NCI-H460 (cell line): ENCODE measurements at regions not wholly inside any gene's neighbourhood (a gene's known extent, or its start where the extent isn't known, plus 50 kb on each side); places are given as distances from the start of the nearest gene placed in this dataset.

Source experiments
- DNase-seq: peaks from one replicate; pipeline ENCODE4 v3.0.0-alpha.2; 2016; ENCODE audit warnings: low read depth; ENCODE audit errors: extremely low read depth

DNA sequence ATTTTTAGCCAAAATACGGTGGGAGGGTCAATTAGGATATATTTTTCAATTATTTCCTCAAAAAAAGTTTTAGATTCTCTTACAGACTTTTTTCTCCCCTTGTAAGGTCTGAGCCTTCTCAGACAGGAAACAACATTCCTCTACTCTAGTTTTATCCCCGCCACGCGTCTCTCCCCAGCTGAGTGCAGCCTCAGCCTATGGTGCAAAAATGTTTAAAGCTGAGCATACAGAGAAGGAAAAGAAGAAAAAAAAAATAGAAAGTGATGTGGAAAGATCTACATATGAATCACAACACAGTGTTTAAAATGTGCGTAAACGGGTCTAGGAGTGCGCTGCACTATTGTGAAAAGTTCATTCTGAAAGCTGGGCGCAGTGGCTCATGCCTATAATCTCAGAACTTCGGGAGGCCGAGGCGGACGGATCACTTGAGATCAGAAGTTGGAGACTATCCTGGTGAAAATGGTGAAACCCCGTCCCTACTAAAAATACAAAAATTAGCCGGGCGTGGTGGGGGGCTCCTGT is 159.0 kb downstream of the TRIM27 start:
- no peak for DNase-seq

DNA sequence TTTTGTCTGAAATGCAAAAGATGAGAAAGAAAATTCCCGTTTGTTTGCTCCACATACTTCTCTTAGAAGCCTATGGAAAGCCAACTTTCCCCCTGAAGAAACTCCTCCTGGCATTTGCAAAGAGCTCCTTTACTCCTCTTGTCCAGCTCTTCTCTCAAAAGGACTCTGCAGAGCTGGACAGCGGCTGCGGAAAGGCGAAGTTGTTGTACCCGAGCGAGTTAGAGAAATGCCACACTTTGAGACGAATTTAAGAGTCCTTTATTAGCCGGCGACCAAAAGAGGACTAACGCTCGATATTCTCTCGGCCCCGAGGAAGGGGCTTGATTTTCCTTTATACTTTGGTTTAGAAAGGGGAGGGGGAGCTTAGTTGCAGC is 157.8 kb downstream of the TRIM27 start:
- no peak for DNase-seq

DNA sequence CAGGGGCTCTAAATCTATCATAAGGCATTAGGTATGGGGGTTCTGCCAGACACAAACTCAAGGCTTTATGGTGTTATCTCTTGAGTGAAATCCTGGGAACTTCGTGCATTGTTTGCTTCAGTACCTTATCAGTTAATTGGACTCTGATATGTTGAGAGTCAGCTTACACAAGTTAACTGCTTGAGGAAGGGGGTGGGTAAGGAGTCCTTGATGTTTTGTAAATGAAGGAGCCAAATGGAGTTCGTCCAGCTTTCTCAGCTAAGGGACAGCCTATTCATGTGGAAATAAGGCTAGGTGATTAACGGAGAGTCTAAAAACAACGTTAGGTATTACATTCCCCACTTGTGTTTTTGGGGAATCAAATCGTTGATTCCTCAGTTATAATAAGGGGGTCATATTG is 157.4 kb downstream of the TRIM27 start:
- DNase-seq = no peak

DNA sequence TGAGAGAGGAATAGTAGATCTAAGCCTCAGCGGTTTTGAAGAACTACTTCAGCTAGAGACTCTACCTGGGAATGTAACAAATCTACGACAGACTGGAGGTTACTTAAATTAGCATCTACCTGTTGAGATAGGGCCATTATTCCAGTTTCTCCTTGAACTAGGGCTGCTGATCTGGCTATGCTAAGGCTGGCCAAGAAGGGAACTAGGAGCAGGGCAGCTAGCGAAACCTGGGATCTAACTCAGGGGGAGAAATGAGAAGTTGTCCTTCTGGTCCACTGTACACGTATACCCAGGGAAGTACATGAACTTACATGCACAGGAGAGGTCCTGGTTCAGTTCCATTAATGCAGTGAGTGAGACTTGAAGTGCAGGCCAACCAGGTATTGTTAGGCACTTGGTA is 156.7 kb downstream of the TRIM27 start:
- no peak for DNase-seq

DNA sequence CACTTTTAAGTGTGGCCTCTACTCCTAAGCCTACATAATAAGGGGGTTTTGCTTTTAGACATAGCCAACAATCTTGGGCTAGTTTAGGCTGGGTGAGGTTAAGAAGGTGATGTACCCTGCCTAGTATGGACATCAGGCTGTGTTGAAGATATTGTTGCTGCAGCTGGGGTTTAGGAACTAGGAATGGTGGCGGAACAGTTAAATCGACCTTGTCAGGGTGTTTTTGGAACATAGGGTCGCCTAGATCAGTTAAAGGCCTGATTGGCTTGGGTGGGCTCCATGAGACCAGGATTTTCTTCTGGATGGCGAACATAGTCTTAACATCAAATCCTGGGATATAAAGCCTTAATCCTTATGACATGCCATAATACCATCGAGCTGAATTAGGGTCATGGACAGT is 156.1 kb downstream of the TRIM27 start:
- no peak for DNase-seq

DNA sequence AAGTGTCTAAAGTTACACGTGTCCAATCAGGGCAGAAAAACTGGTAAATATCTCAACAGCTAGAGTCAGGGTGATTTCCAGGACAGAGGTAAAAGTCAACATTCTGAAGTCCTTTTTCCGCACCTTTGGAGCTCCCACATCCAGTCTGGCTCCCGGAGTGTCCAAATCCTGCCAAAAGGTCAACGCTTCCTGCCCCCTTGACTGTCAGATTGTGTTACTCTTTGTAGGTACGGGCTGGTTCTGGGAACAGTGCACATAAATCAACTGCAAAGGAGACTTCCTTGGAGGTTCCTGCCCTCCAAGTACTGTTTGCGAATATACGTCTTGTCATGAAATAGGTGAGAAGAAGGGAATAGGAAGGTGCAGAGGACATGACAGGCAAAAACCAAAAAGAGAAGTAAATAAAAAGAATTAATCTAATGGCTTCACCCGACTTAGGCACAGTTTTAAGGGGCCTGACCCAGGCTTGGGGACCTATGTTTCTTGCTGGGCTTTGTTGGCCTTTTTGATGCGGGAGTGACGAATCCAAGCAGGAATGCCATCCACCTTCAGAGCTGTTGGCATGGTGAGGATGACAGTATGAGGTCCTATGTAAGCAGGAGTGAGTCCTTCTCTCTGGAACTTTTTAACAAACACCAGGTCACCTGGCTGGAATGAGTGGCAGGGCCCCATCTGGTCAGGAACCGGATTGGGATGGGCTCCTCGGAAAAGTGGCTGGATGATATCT is 155.4 kb downstream of the TRIM27 start:
- DNase-seq = no peak

DNA sequence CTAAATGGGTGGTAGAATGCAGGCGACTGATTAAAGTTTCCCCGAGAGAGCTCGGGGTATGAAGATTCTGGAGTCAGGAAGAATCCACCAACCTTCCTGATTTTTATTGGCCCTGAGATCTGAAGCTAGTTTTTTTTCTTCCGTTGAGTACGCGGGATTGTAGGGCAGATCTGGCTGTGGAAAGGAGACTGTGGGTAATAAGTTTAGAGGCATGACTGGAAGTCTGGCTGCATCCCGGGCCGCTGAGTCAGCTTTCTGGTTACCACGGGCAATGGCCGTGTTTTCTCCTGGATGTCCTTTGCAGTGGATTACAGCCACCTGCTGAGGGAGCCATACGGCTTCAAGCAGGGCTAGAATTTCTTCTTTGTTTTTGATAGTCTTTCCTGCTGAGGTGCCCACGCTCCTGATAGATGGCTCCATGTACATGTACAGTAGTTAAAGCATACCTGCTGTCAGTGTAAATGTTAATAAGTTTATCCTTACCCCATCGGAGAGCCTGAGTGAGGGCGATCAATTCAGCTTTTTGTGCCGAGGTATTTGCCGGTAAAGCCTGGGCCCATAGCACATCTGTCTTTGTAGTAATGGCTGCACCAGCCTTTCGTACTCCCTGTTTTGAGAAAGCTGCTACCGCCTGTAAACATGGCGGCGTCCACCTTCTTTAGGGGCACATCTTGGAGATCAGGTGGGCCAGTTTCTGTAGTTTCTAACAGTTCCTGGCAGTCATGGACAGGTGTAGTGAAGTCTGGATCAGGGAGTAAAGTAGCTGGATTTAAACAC is 154.0 kb downstream of the TRIM27 start:
- DNase-seq = no peak

DNA sequence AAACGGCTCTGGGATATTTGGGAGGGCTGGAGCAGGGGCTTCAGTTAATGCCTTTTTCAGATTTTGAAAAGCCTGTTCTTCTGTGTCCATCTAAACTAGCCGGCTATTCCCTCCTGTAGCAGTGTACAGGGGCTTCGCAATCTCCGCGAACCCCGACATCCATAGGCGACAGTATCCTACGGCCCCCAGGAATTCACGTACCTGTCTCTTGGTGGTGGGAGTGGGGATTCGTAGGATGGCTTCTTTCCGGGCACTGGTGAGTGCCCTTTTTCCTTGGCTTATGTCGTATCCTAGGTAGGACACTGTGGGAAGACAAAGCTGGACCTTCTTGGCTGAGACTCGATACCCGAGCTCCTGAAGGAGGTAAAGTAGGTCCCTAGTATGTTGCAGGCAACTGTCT is 153.1 kb downstream of the TRIM27 start:
- no peak for DNase-seq

DNA sequence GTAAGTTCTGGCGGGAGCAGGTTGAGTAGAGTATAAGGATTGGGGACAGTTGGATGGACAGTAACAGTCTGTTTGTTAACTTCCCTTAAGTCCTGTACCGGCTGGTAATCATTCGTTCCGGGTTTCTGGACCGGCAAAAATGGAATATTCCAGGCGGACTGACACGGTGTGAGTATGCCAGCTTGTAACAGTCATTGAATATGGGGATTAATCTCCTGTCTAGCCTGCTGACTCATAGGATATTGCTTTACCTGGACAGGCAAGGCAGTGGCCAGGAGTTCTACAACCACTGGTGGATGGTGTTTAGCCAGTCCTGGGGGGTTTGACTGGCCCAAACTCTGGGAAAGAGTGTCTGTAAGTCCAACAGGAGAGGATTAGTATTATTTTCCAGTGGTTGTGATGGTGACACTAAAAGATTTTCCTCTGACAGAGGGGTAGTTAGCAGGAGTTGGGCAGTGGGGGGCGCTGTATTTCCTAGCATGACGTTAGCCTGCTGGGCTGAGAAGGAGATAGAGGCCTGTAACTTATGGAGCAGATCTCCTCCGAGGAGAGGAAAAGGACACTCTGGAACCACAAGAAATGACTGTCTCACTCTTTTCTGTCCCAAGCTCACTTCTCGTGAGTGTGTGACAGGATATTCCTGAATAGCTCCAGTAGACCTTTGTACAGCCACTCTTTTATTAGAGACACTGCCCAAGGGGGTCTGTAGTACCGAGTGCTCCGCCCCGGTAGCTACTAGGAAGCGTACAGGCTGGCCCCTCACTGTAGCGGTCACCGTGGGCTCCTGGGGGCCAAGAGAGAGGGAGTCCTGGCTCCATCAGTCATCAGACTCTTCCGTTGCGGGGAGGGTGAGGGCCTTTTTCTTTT is 152.2 kb downstream of the TRIM27 start:
- no peak for DNase-seq

DNA sequence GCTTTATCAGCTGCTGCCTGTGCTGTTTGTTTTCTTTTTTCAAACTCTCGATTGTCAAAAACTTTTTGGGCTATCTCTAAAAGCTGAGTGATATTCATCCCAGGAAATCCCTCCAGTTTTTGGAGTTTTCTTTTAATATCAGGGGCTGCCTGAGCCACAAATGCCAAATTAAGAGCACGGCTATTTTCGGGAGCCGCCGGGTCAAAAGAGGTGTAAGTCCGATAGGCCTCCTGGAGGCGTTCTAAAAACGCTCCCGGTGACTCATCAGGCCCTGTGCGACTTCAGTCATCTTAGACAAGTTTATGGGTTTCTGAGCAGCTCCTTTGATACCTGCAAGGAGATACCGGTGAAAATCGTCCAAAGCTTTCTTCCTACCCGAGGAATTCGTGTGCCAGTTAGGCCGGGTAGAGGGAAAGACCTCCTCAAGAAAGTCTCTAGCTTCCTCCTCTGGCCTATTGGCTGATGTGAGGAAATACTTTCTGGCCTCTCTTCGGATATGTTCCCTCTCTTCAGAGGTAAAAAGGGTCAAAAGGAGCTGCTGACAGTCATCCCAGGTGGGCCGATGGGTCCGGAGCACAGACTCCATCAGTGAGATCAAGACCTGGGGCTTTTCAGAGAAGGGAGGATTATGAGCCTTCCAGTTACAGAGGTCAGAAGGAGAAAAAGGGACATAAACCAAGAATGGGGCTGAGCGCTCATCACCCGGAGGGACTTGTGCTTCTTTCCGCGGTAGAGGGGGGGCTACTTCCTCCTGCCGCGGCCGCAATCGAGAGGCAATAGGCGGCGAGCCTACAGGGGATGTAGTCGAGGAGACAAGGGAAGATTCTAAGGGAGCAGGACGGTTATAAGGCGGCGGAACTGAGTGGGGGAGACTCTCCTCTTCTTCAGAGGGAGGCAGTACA is 151.1 kb downstream of the TRIM27 start:
- DNase-seq = no peak

DNA sequence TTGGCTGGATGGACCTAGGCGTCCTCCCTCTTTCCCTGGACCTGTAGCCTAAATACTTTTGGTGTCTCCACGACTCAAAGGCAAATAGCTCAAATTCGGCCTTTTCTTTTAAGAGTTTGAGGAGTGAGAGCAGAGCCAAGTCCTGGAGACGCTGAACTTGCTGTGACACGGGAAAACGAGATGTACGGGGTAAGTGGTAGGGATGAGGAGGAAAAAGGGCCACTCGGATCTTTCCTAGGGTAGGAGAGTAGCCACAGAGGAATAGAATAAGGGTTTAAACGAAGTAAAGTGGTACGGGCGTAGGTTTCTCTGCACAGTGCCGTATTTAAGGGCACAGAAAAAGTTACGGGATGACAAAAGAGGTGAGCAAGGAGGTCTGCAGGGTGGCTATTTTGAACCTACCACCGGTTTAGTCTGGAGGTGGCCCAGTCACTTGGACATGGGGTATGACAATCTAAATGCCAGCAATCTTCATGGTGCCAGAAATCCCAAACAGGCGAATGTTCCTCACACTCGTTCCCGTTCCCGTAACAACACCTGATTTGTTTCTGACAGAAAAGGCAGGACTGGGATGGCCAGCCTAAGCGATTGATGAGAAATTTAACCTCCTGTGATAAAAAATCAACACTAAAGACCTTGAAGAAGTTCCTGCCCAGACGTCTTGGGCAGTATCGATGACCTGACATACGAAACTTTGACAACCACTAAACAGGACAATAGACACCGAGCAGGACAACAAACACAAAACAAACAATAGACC is 149.3 kb downstream of the TRIM27 start:
- no peak for DNase-seq

DNA sequence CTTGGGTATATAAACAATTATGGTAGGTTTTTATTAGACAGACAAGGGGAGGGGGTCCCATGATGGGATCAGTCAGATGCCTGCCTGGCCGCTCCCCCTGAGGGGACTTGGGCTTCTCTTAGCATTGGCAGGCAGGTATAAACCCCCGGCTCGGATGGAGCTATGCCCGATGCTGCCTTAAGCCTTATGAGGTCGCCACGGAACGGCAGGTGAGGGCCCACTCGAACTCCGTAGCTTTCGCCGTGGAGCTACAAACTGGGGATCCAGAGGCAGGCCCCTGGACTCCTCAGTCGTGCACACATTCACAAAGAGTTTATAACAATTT is 148.8 kb downstream of the TRIM27 start:
- DNase-seq = no peak

DNA sequence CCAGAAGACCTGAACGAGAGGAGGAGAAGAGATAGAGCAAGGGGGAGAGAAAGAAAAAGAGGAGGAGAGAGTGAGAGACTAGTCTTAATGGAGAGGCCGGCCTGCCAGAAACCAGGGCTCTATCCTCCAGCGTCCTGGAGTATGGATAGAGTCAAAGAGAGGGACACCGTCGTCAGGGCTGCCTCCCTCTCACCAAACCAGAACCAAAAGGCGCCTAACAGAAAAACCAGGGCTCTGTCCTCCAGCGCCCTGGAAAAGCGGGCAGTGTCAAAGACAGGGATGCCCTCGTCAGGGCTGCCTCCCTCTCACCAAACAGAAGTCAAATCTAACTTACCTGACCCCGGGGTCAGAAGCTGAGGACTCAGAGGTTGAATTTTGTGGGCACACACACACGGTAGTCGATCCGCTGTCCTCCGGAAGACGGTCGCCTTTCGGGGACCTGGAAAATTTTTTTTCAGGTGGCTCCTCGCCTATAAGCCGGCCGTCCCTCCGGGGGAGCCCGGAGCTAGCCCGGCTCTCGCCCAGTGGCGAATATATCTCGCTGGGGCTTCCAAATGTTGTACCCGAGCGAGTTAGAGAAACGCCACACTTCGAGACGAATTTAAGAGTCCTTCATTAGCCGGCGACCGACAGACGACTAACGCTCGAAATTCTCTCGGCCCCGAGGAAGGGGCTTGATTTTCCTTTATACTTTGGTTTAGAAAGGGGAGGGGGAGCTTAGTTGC is 148.2 kb downstream of the TRIM27 start:
- DNase-seq = no peak

DNA sequence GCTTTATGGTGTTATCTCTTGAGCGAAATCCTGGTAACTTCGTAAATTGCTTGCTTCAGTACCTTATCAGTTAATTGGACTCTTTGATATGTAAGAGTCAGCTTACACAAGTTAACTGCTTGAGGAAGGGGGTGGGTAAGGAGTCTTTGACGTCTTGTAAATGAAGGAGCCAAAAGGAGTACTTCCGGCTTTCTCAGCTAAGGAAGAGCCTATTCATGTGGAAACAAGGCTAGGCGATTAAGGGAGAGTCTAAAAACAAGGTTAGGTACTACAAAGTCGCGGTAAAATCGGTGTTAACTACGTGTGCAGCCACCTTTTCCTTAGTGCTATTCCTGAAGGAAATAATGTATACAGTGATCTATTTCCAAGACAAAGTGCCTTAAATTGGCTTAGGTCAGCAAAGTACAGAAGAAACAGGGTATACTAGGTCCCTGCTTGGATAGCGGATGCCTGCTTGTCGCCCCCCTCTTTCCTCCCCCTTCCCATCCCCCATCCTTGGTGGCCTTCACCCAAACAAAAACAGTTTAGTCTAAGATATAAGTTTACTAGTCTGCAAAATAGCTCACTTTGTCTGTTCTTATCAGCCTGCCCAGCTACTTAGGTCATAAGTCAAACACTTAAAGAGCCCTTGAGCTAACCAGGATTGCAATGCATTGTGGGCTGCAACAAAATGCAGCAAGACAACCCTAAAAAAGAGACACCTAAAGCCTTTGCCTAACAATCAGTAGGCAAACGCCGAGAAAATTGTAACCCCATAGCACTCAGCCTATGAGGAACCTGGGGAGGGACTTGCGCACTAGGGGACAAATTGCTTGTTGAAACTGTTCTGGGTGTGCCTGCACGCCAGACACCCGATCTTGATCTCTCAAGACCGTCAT is 147.3 kb downstream of the TRIM27 start:
- no peak for DNase-seq

DNA sequence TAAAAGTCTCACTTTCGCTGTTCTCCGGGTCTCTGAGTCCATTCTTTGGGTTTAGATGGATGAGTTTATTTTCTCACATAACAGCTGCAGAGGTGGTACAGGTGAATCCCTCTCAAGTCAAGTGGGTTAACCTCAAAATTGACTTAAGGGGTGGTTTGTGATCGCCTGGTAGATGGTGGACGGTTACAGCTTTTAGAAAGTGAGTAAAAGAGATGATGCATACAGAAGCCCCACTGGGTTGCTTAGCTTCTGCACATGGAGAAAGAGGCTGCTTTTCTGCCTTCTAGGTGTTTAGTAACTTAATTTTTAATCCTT is 146.7 kb downstream of the TRIM27 start:
- no peak for DNase-seq

DNA sequence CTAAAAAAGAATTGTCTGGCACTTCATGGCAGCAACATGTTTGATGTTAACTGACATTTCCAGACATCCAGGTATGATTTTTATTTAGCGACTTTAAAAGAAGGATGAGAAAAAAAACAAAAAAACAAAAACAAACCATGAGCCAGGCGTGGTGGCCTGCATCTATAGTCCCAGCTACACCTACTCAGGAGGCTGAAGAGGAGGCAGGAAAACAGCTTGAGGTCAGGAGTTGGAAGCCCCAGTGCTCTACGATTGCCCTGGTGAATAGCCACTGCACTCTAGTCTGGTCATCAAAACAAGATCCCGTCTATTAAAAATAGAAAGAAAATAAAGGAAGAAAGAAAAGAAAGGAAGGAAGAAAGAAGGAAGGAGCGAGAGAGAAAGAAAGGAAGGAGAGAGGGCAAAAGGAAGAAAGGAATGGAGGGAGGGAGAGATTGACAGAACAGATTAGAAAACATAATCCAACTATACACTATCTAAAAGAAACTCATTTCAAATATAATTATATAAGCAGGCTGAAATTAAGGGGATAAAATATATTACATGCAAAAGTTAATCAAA is 141.6 kb downstream of the TRIM27 start:
- DNase-seq = no peak

DNA sequence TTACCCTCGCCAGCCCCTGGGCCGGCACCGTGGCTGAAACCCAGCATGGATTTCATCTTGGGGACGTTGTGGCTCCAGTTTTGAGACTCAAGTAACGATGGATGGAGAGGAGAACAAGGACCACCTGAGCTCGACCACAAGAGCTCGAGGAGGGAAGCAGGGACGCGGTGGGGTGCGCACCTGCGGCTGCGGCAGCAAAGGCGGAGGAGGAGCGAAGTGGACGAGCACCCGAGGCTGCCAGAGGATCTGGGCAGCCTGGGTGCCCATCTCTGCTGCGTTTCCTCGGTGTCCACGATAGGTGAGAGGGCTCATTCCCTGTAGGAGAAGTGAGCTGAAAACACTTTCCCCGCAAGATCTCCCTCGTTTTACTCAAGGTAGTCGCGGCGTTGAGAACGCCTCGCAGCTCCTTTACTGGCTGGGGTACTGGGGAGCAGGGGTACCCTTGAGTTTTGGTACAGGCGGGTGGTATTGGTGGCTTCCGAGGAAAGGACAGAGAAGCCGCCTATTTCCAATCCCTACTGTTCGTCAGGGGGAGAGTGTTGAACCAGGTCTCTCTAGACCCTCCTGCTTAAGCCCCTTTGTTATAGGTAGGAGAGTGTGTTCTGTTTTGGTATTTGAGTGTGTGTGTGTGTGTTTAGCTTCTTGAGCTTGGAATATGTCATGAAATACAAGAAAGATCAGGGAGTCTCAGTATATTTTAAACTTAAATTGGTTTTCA is 137.7 kb downstream of the TRIM27 start:
- DNase-seq = no peak
